ENCODE measurements at regions not wholly inside any gene's neighbourhood (a gene's known extent, or its start where the extent isn't known, plus 50 kb on each side); places are given as distances from the start of the nearest gene placed in this dataset.

DNA sequence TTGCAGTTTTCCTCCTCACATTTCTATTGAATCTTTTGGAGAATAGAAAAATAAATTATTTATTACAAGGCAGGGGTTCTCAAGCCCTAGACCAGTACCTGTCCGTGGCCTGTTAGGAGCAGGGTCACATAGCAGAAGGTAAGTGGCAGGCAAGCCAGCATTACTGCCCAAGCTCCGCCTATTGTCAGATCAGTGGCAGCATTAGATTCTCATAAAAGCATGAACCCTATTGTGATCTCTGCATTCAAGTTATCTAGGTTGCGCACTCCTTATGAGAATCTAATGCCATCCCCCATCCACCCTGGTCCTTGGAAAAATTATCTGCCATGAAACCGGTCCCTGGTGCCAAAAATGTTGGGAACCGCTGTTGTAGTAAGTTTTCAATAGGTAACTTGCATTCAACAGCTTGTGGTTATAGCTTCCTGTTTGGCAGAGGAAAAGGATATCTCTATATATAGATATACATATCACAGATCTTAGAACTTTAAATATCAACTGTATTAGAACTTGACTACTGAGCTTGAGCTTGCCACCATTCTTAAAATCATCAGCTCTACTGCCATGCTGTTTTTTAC lies 165.1 kb downstream of the AHR start:
- no peaks in the 10 kb centered on the region for H3K36me3 ChIP-seq (ENCODE audit: control insufficient read depth in 4 of 4, insufficient read depth in 4 of 4, low read length in 3 of 4)
- ChIA-PET CTCF (interaction anchor here (0.7 to 1.1 kb wide), 2 partner anchors 58 to 184 kb away, joined by 3 to 5 read pairs; no protein-coding TSS in a partner anchor), POLR2A (no interaction called here)
- H3K27me3 ChIP-seq (replicated peaks in 2 of 5; ENCODE audit: control insufficient read depth in 4 of 5, insufficient read depth in 5 of 5, low read length in 4 of 5) = no peaks in the 10 kb centered on the region
- peaks cover 0 to 6% (median 3%) of the 10 kb centered on the region in 5 experiments for H3K9me3 ChIP-seq (ENCODE audit: control extremely low read depth in 1 of 5, control insufficient read depth in 4 of 5, insufficient read depth in 2 of 5, low read depth in 1 of 5, low read length in 4 of 5)
- peaks cover 9 to 36% (median 23%) of the 10 kb centered on the region in 4 experiments for H3K4me1 ChIP-seq (ENCODE audit: control extremely low read depth in 1 of 4, control insufficient read depth in 4 of 4, insufficient read depth in 4 of 4, low read length in 3 of 4)
- WGBS (ENCODE audit: insufficient coverage) = 100% methylated on average over 1 of the region's 5 CpGs
- peak; percentile 7 to 45 (median 19) for DNase-seq
- no peak overlapping the region for H3K27ac ChIP-seq (ENCODE audit: insufficient read depth in 1 of 2, low read depth in 1 of 2, low read length in 2 of 2, poor library complexity in 1 of 2, severe bottlenecking in 2 of 2)
- H3K4me3 ChIP-seq (ENCODE audit: control insufficient read depth in 1 of 7, extremely low read depth in 1 of 7, insufficient read depth in 4 of 7, low read depth in 2 of 7, low read length in 6 of 7) = peak overlapping the region in 2 of 7 experiments; percentile 32 to 48

DNA sequence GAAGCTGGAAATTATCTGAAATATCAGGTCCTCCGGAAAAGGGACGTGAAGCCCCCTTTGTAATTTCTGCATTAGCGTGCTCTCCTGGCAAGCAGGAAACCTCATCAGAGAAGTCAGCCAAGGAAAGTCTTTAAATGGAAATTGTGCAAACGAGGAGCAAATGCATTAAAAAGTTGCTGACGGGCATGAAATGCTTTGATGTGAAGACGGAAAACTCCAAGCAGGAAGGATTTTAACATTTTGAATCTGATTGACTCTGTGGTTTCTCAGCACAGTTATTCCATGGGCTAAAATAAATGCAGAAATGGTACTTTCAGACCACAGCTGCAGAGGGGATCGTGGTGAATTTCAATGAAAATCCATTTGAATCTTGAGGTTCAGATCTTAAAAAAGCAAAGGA lies 167.8 kb downstream of the AHR start:
- peak in 2 of 3 donors; percentile 25 to 35 for DNase-seq
- WGBS (ENCODE audit: insufficient coverage) = 0% methylated on average over 7 of the region's 7 CpGs
- Histone ChIP-seq H3K9me3 (ENCODE audit: control extremely low read depth in 1 of 5, control insufficient read depth in 4 of 5, insufficient read depth in 2 of 5, low read depth in 1 of 5, low read length in 4 of 5) (no peaks in the 10 kb centered on the region), H3K4me3 (ENCODE audit: control insufficient read depth in 1 of 7, extremely low read depth in 1 of 7, insufficient read depth in 4 of 7, low read depth in 2 of 7, low read length in 6 of 7) (peak overlapping the region in 5 of 7 experiments; percentile 2 to 56 (median 30)), H3K4me1 (ENCODE audit: control extremely low read depth in 1 of 4, control insufficient read depth in 4 of 4, insufficient read depth in 4 of 4, low read length in 3 of 4) (peaks cover 9 to 36% (median 23%) of the 10 kb centered on the region in 4 experiments), H3K27ac (ENCODE audit: insufficient read depth in 1 of 2, low read depth in 1 of 2, low read length in 2 of 2, poor library complexity in 1 of 2, severe bottlenecking in 2 of 2) (no peak overlapping the region), H3K27me3 (replicated peaks in 2 of 5; ENCODE audit: control insufficient read depth in 4 of 5, insufficient read depth in 5 of 5, low read length in 4 of 5) (no peaks in the 10 kb centered on the region), H3K36me3 (ENCODE audit: control insufficient read depth in 4 of 4, insufficient read depth in 4 of 4, low read length in 3 of 4) (no peaks in the 10 kb centered on the region)
- CTCF ChIA-PET = no interaction called here
- POLR2A ChIA-PET = interaction anchor here (0.6 kb wide), 1 partner anchor 479 kb away, joined by 9 read pairs; no protein-coding TSS in a partner anchor

DNA sequence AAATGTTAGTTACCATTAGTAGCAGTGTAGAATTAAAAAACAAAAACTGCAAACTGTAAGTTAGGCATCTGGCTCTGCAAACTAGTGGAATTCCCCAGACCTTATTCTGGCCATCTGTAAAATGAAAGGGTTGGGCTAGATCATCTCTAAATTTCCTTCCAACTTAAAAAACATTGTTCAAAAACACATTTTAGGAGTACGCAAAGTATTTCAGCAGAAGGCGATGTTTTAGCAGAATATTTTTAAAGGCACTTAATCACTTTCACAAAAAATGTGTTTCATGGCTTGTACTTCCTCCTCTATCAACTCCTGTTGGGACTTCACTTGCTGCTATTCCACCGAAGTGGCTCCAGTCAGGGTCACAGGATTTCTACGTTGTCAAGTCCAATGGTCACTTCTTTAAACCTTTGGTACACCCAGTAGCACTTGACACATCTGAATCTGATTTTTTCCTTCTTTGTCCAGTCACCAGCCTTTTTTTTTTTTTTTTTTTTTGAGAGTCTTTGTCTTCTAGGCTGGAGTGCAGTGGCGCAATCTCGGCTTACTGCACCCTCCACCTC lies 169.0 kb downstream of the AHR start:
- H3K9me3 ChIP-seq (ENCODE audit: control extremely low read depth in 1 of 5, control insufficient read depth in 4 of 5, insufficient read depth in 2 of 5, low read depth in 1 of 5, low read length in 4 of 5) = no peaks in the 10 kb centered on the region
- peaks cover 9 to 36% (median 23%) of the 10 kb centered on the region in 4 experiments for H3K4me1 ChIP-seq (ENCODE audit: control extremely low read depth in 1 of 4, control insufficient read depth in 4 of 4, insufficient read depth in 4 of 4, low read length in 3 of 4)
- no peak overlapping the region for H3K4me3 ChIP-seq (ENCODE audit: control insufficient read depth in 1 of 7, extremely low read depth in 1 of 7, insufficient read depth in 4 of 7, low read depth in 2 of 7, low read length in 6 of 7)
- ChIA-PET CTCF (no interaction called here), POLR2A (no interaction called here)
- WGBS (ENCODE audit: insufficient coverage) = 36% methylated on average over 4 of the region's 6 CpGs
- H3K27me3 ChIP-seq (replicated peaks in 2 of 5; ENCODE audit: control insufficient read depth in 4 of 5, insufficient read depth in 5 of 5, low read length in 4 of 5) = no peaks in the 10 kb centered on the region
- no peaks in the 10 kb centered on the region for H3K36me3 ChIP-seq (ENCODE audit: control insufficient read depth in 4 of 4, insufficient read depth in 4 of 4, low read length in 3 of 4)
- DNase-seq = peak in 1 of 3 donors; percentile 40
- H3K27ac ChIP-seq (ENCODE audit: insufficient read depth in 1 of 2, low read depth in 1 of 2, low read length in 2 of 2, poor library complexity in 1 of 2, severe bottlenecking in 2 of 2) = no peak overlapping the region

DNA sequence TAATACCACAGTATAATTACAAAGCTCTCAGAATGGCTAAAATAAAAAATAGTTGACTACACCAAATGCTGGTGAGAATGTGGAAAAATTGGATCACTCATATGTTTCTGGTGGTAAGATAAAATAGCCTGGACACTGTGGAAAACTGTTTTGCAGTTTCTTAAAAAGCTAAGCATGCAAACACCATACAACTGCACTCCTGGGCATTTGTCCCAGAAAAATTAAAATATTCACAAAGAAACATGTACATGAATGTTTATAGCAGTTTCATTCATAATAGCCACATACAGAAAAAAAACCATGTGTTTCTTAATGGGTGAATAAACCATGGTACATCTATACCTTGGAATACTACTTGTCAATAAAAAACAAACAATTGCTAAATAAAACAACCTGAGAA lies 172.9 kb downstream of the AHR start:
- H3K4me3 ChIP-seq (ENCODE audit: control insufficient read depth in 1 of 7, extremely low read depth in 1 of 7, insufficient read depth in 4 of 7, low read depth in 2 of 7, low read length in 6 of 7) = no peak overlapping the region
- ChIA-PET POLR2A (no interaction called here), CTCF (no interaction called here)
- H3K27ac ChIP-seq (ENCODE audit: insufficient read depth in 1 of 2, low read depth in 1 of 2, low read length in 2 of 2, poor library complexity in 1 of 2, severe bottlenecking in 2 of 2) = no peak overlapping the region
- H3K27me3 ChIP-seq (replicated peaks in 2 of 5; ENCODE audit: control insufficient read depth in 4 of 5, insufficient read depth in 5 of 5, low read length in 4 of 5) = no peaks in the 10 kb centered on the region
- H3K36me3 ChIP-seq (ENCODE audit: control insufficient read depth in 4 of 4, insufficient read depth in 4 of 4, low read length in 3 of 4) = no peaks in the 10 kb centered on the region
- H3K4me1 ChIP-seq (ENCODE audit: control extremely low read depth in 1 of 4, control insufficient read depth in 4 of 4, insufficient read depth in 4 of 4, low read length in 3 of 4) = peaks cover 0 to 11% (median 7%) of the 10 kb centered on the region in 4 experiments
- DNase-seq = no peak
- no peaks in the 10 kb centered on the region for H3K9me3 ChIP-seq (ENCODE audit: control extremely low read depth in 1 of 5, control insufficient read depth in 4 of 5, insufficient read depth in 2 of 5, low read depth in 1 of 5, low read length in 4 of 5)

DNA sequence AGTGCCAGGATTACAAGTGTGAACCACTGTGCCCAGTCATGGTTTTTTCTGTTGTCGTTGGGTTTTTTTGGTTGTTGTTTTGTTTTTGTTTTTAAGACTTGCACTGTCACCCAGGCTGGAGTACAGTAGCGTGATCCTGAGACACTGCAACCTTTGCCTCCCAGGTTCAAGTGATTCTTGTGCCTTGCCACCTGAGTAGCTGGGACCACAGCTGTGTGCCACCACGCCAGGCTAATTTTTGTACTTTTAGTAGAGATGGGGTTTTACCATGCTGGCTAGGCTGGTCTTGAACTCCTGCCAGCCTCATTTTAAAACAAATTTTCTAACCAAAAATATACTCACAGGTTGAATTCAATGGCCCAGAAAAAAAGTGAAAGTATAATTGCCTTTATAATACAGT lies 174.1 kb downstream of the AHR start:
- 100% methylated on average over 2 of the region's 3 CpGs for WGBS (ENCODE audit: insufficient coverage)
- no peak for DNase-seq
- CTCF ChIA-PET = no interaction called here

DNA sequence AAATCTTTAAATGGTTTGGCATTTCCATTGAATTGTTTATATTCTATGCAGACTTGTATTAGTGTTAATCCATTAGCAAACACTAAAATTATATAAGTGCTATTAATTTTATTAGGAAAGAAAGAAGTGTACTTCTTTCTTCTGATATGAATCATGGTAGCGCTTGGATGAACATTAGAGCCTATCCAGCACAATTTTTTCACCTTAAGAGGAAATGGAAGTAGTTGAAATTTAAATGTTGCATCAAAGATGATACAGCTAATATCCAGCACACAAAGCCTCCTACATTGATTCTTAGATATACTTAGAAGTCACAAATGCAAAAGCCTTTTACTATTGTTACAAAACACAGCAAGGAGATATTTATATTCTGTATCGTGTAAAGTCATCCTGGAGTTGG lies 174.5 kb downstream of the AHR start:
- DNase-seq = no peak
- no peaks in the 10 kb centered on the region for H3K36me3 ChIP-seq (ENCODE audit: control insufficient read depth in 4 of 4, insufficient read depth in 4 of 4, low read length in 3 of 4)
- POLR2A ChIA-PET = no interaction called here
- CTCF ChIA-PET = no interaction called here
- no peak overlapping the region for H3K4me3 ChIP-seq (ENCODE audit: control insufficient read depth in 1 of 7, extremely low read depth in 1 of 7, insufficient read depth in 4 of 7, low read depth in 2 of 7, low read length in 6 of 7)
- H3K27ac ChIP-seq (ENCODE audit: insufficient read depth in 1 of 2, low read depth in 1 of 2, low read length in 2 of 2, poor library complexity in 1 of 2, severe bottlenecking in 2 of 2) = no peak overlapping the region
- no peaks in the 10 kb centered on the region for H3K4me1 ChIP-seq (ENCODE audit: control extremely low read depth in 1 of 4, control insufficient read depth in 4 of 4, insufficient read depth in 4 of 4, low read length in 3 of 4)
- no peaks in the 10 kb centered on the region for H3K9me3 ChIP-seq (ENCODE audit: control extremely low read depth in 1 of 5, control insufficient read depth in 4 of 5, insufficient read depth in 2 of 5, low read depth in 1 of 5, low read length in 4 of 5)
- WGBS (ENCODE audit: insufficient coverage) = 100% methylated on average over 1 of the region's 2 CpGs
- no peaks in the 10 kb centered on the region for H3K27me3 ChIP-seq (replicated peaks in 2 of 5; ENCODE audit: control insufficient read depth in 4 of 5, insufficient read depth in 5 of 5, low read length in 4 of 5)

More for the DNA sequence above, 174.1 kb downstream of the AHR start:
- Histone ChIP-seq H3K4me1 (ENCODE audit: control extremely low read depth in 1 of 4, control insufficient read depth in 4 of 4, insufficient read depth in 4 of 4, low read length in 3 of 4) (peaks cover 0 to under 1% (median 0%) of the 10 kb centered on the region in 4 experiments), H3K27ac (ENCODE audit: insufficient read depth in 1 of 2, low read depth in 1 of 2, low read length in 2 of 2, poor library complexity in 1 of 2, severe bottlenecking in 2 of 2) (no peak overlapping the region), H3K4me3 (ENCODE audit: control insufficient read depth in 1 of 7, extremely low read depth in 1 of 7, insufficient read depth in 4 of 7, low read depth in 2 of 7, low read length in 6 of 7) (no peak overlapping the region), H3K9me3 (ENCODE audit: control extremely low read depth in 1 of 5, control insufficient read depth in 4 of 5, insufficient read depth in 2 of 5, low read depth in 1 of 5, low read length in 4 of 5) (no peaks in the 10 kb centered on the region), H3K27me3 (replicated peaks in 2 of 5; ENCODE audit: control insufficient read depth in 4 of 5, insufficient read depth in 5 of 5, low read length in 4 of 5) (no peaks in the 10 kb centered on the region), H3K36me3 (ENCODE audit: control insufficient read depth in 4 of 4, insufficient read depth in 4 of 4, low read length in 3 of 4) (no peaks in the 10 kb centered on the region)
- POLR2A ChIA-PET = no interaction called here

DNA sequence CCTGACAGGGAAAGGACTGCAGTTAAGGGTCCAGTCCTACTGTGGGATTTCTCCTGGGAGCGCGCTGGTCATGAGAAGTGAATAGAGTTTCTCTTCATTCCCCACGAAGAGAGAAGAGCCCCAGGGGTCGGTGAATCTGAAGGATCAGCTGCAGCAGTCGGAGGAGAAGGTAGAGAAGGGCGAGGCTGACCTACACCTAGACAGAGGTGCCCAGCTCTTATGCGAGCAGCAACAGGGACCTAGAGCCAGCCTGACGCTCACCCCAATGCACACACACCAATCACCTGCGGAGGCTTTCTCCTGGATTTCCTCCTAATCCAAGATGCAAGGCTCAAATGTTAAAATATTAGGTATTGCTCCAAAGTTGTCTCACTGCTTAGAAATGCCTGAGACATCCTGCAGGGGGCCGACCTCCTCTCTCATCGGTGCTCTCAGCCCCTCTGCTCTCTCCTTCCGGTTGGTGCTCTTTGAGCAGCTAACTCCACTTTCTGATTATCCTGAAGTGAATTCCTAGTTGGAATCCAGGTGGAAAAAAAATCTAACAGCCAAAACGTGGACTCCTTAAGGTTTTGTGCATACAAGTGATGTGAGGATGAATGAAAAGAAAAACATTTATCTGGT lies 176.4 kb downstream of the AHR start:
- DNase-seq = no peak
- Histone ChIP-seq H3K4me1 (ENCODE audit: control extremely low read depth in 1 of 4, control insufficient read depth in 4 of 4, insufficient read depth in 4 of 4, low read length in 3 of 4) (no peaks in the 10 kb centered on the region), H3K9me3 (ENCODE audit: control extremely low read depth in 1 of 5, control insufficient read depth in 4 of 5, insufficient read depth in 2 of 5, low read depth in 1 of 5, low read length in 4 of 5) (no peaks in the 10 kb centered on the region), H3K27ac (ENCODE audit: insufficient read depth in 1 of 2, low read depth in 1 of 2, low read length in 2 of 2, poor library complexity in 1 of 2, severe bottlenecking in 2 of 2) (no peak overlapping the region), H3K36me3 (ENCODE audit: control insufficient read depth in 4 of 4, insufficient read depth in 4 of 4, low read length in 3 of 4) (no peaks in the 10 kb centered on the region), H3K27me3 (replicated peaks in 2 of 5; ENCODE audit: control insufficient read depth in 4 of 5, insufficient read depth in 5 of 5, low read length in 4 of 5) (no peaks in the 10 kb centered on the region), H3K4me3 (ENCODE audit: control insufficient read depth in 1 of 7, extremely low read depth in 1 of 7, insufficient read depth in 4 of 7, low read depth in 2 of 7, low read length in 6 of 7) (no peak overlapping the region)
- 100% methylated on average over 8 of the region's 13 CpGs for WGBS (ENCODE audit: insufficient coverage)
- ChIA-PET POLR2A (no interaction called here), CTCF (no interaction called here)
